ENCODE measurements at regions not wholly inside any gene's neighbourhood (a gene's known extent, or its start where the extent isn't known, plus 50 kb on each side); places are given as distances from the start of the nearest gene placed in this dataset.

GRCh38 chr12:92552412-92553108 is 150.2 kb upstream of the PLEKHG7 start:
- no peak for DNase-seq

- DNase-seq, result no peak
These were observed 150.9 kb upstream of the PLEKHG7 start for GRCh38 chr12:92551853-92552397.

- no peak for DNase-seq
These were observed 151.6 kb upstream of the PLEKHG7 start for GRCh38 chr12:92551210-92551609.

DNA sequence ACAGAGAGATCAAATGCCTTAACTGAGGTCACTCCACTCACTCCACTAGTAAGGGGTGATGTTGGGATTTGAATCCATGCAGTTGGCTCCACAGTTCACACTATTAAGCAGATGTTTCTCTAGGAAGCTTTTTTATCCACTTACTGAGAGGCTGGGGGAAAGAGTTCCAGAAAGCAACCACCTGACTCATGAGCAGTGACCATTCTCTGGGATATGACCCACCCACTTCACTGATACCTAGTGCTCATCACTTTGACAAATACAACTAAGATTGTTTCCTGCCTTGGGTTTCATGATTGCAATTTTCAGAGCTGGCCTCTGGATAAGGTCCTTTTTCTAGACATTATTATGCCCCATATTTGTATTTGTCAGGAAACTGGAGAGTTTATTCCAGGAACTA is 152.1 kb upstream of the PLEKHG7 start:
- no peak for DNase-seq

- no peak for DNase-seq
These were observed 152.5 kb upstream of the PLEKHG7 start for GRCh38 chr12:92550254-92550653.

DNA sequence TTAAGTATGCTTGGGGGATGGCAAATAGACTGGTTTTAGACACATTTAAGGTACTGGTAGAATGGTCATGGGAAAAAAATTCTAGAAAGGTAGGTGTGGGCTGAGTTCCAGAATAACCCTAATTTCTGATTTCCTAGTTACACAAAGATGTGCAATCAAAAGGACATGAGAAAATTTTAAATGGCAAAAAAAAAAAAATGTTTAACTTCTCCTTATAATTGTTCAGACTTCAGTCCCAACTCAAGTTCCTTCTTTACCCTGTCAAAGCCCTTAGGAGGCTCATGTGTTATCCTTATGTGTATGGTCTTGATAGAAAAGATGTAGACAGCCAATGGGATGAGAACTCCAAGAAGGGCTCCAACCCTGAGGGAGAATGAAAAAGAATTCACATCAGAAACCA is 153.3 kb upstream of the PLEKHG7 start:
- no peak for DNase-seq

- DNase-seq, result no peak
These were observed 154.9 kb upstream of the PLEKHG7 start for GRCh38 chr12:92547906-92548305.

- DNase-seq, result no peak
These were observed 155.4 kb upstream of the PLEKHG7 start for GRCh38 chr12:92547420-92547819.

DNA sequence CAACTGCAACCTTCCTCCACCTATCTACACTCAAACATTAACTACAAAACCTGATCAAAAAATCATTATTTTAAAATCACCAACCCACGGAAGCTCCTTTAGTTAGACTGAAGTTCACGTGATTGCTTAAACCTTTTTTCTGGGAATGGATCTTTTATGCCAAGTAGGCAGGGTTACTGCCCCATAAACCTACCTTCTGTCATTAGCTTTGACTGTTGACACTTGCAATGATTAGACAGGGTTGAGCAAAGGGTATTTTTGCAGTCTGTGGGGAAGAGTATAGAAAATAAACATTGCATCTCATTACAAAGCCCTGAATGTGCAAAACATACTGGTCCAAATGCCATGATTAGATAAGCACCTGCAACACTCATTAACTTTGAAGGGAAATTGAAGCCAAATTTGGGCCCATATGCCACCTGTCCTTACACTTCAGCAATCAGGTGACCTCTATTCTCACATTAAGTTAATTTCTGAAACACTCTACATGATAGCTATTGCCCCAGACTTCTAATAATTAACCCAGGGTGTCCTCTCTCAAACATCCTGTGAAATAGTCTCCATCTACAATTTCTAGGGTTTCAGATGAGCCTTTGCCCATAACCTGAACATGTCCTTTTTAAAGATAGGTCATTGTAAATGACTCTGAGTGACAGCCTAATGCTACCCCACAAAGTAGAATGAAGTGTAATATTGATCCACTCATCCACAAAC is 156.0 kb upstream of the PLEKHG7 start:
- no peak for DNase-seq

DNA sequence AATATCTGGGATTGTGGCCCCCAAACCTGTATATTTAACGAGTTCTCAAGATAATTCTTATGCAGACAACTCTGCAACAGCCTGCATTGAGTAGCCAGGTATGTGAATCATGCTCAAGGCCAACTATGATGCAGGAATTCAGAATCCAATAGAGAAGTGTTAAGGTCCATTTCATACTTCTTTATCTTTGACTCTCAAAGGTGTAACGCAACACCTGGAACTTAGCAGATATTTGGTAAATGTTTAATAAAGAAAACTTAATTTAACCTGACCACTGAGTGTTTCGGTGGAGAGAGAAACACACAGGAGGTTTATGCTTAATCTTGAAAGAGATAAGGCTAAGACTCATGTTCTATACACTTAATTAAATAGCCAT is 156.5 kb upstream of the PLEKHG7 start:
- no peak for DNase-seq

- DNase-seq, result no peak
These were observed 158.5 kb upstream of the PLEKHG7 start for GRCh38 chr12:92544322-92544721.

DNA sequence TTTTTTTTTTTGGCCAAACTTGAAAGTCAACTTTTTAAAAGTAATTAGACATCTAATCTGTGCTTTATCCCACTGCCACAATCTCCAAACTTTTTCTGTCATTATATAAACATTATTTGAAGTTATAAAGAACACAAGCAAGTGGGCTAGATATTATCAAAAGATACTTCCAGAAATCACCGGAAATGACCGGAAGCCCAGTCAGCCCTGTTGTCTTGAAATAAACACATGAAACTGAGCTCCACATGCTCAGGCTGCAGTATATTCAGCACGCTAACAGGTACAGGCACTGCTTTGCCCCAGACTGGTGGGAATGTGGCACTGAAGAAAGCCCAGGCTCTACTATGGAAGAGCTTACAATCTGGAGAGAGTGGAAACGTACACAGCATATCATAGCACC is 158.9 kb upstream of the PLEKHG7 start:
- DNase-seq, result no peak

GRCh38 chr12:92543359-92543758 is 159.4 kb upstream of the PLEKHG7 start:
- DNase-seq, result no peak

DNA sequence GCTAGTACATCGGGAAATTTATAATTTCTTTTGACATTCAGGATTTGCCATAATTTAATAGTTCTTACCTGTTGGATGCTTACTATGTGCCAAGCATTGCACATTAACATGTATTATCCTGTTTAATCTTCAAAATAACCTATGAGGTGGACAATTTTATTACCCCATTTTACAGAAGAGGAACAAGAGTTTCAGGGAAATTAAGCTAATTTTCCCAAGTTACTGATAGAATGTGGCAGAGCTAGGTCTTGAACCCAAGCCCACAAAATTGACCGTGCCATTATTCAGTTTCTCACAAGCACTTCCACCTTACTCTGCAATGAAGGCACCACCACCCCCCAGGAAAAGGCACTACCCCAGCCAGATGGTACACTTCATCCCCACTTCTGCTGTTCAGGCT is 161.1 kb upstream of the PLEKHG7 start:
- DNase-seq, result no peak

DNA sequence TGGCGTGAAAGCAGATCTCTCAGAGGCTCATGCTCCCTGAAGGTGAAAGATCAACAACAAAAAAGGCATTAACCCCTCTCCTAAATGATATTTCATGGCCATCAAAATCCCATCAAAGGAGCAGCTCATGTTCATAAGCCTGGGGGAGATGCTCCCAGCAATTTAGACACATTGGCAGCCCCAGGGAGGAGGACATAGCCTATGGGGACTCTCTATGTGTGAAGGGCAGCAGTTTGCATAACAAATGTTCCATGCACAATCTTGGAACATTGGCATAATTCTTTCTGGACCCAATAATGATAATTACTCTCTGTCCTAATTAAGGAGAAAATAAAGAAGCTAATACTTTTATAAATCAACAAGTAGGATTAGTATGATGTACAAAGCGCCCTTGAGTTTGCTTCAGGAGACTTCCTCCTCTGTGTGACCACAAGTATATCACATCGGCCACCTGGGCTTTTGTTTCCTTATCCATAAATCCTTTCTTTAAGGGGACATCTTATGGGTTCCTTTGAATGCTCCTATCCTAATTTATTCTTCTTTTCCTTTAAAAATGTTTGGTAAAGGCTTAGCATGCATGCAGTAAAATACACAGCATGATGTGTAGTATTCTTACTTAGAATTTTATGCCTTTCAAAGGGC is 161.9 kb upstream of the PLEKHG7 start:
- no peak for DNase-seq

DNA sequence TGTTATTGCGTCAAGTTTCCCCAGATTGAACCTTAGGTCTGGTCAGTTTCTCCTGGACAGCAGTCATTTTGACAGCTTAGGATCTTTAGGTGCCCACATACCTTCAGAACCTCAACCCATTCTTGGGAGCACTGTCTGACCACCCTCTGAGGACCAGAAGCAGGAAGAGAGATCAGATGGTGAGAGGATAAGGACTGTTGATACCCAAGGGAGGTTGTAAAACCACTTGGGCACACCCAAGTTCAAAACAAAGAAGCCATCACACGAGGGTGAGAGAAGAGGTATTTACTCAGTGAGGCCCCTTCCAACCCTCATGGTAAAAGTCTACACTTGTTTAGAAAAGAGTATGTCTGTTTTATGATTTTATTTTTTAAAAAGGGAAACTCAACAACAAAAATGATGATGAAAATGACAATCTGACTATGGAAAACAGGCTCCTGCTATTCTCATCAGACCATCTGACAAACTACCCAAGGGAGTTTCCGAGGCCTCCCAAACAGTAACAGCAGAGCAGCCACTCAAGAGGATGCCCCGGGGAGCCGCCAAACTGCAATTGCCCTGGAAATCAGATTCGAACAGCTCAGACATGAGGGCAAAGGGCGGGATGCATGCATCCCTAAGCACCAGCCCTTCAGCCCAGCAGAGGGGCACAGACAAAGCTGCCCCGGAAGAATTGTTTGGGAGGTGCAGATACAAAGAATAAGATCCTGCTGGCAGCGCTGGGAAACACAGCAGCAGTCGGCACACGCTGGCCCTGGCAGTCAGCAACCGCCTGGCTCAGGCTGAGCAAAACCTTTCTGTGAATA is 162.6 kb upstream of the PLEKHG7 start:
- DNase-seq, result no peak

DNA sequence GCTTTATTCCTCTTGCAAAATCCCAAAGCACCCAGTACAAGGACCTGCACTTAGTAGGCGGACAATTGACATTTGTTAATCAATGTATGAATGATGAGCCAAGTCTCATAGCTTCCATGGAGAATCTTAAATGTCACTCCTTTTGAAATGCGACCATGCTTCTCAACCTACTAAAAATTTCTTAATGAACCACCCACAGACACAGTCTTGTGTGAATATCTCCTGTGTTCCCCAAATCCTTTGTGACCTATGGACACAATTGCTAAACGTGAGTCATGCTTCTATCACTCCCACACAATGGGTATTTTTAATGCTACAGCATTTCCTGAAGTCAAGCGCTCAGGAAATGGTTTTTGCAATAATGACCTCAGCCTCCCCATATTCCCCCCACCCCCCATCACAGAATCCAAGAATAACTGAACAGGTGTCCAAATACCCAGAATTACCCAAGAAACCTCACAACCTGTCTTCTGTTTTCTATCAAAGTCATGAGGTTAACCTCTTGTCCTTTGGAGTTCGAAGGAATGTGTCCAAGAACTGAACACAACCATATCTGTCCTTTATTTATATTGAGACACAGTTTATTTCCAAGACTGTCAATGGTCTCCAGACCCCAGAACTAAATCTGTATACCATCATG is 163.6 kb upstream of the PLEKHG7 start:
- DNase-seq, result no peak

DNA sequence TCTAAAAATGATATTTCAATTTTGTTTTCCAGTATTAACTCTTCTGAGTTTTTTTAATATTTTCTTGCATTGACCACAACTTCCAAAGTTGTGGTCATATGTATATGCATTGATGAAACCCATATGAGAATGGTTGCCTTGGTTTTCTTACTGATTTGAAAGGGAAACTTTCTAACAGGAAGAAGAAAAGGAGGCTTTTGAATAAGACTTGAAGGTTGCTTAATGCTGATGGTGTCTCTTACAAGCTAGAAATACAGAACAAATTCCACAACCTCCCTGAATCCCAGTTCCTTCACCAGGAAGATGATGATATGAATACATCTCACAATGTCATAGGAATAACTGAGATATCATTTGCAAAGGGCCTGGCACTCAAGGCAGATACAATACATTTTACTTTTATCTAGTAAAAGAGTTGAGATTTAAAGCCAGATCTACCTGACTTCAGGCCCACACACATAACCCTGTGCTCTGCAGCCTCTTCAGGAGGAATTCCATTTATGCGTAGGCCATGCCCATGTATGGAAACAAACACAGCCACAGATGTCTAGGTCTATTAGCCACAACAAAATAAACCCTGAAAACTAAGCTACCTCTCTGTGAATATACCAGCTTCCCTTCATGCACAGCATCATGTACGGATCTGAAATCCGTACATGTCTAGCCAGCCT is 165.4 kb upstream of the PLEKHG7 start:
- DNase-seq, result no peak

GRCh38 chr12:92535961-92536360 is 166.8 kb upstream of the PLEKHG7 start:
- no peak for DNase-seq

DNA sequence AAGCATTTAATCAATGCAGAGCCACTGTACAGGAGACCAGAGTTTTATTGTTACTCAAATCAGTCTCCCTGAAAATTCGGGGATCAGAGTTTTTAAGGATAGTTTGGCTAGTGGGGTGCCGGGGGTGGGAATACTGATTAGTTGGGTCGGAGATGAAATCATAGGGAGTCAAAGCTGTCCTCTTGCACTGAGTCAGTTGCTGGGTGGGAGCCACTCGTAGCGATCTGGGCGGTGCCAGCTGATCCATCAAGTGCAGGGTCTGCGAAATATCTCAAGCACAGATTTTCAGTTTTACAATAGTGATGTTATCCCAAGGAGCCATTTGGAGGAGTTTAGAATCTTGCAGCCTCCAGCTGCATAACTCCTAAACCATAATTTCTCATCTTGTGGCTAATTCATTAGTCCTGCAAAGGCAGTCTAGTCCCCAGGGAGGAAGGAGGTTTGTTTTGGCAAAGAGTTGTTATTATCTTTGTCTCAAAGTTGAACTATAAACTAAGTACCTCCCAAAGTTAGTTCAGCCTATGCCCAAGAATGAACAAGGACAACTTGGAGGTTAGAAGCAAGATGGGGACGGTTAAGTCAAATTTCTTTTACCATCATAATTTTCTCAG is 169.4 kb upstream of the PLEKHG7 start:
- DNase-seq, result no peak

GRCh38 chr12:92530706-92531105 is 172.1 kb upstream of the PLEKHG7 start:
- DNase-seq, result no peak

DNA sequence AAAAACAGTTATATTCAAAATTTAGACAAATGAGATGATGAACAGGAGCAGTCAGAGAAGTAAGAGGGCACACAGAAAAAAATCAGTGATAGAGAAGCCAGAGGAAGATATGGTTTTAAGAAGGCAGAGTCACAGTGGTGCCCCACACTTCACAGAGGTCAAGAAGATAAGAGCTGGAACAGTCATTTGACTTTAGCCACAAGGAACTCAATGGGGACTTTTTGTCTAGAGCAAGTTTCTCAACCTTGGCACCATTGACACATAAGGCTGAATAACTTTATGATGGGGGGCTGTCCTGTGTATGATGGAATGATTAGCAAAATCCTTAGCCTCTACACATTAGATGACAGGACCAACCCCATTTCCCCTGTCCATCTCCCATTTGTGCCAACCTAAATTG is 172.8 kb upstream of the PLEKHG7 start:
- no peak for DNase-seq
